ENCODE measurements at regions not wholly inside any gene's neighbourhood (a gene's known extent, or its start where the extent isn't known, plus 50 kb on each side); places are given as distances from the start of the nearest gene placed in this dataset.

- in situ Hi-C loops (cut with HindIII; ENCODE audit: low pct_unique_long_range_greater_than_20kb, low sequenced_read_pairs) = no loop called here
- TF ChIP-seq JUND (IDR thresholded peaks at IDR 0.05; ENCODE audit: low read depth) = peak; percentile 58; the same call in 1 of the 2 replicates
- peak in 1 of 2 experiments; percentile 82 for DNase-seq (ENCODE audit: low read depth in 1 of 2, low spot score in 1 of 2)
Measured at GRCh38 chr3:17941152-17941551, 198.7 kb upstream of the TBC1D5 start.

- DNase-seq (ENCODE audit: low read depth in 1 of 2, low spot score in 1 of 2) = no peak
- no peak for TF ChIP-seq JUND (IDR thresholded peaks at IDR 0.05; ENCODE audit: low read depth)
- in situ Hi-C loops (cut with HindIII; ENCODE audit: low pct_unique_long_range_greater_than_20kb, low sequenced_read_pairs) = no loop called here
Measured at GRCh38 chr3:17939157-17939556, 196.7 kb upstream of the TBC1D5 start.

GRCh38 chr3:17938313-17938712 is 195.9 kb upstream of the TBC1D5 start:
- no peak for DNase-seq (ENCODE audit: low read depth in 1 of 2, low spot score in 1 of 2)
- in situ Hi-C loops (cut with HindIII; ENCODE audit: low pct_unique_long_range_greater_than_20kb, low sequenced_read_pairs) = no loop called here
- TF ChIP-seq JUND (IDR thresholded peaks at IDR 0.05; ENCODE audit: low read depth) = no peak

GRCh38 chr3:17936736-17937480 is 194.5 kb upstream of the TBC1D5 start:
- TF ChIP-seq JUND (IDR thresholded peaks at IDR 0.05; ENCODE audit: low read depth) = no peak
- DNase-seq (ENCODE audit: low read depth in 1 of 2, low spot score in 1 of 2) = no peak
- in situ Hi-C loops (cut with HindIII; ENCODE audit: low pct_unique_long_range_greater_than_20kb, low sequenced_read_pairs) = no loop called here

- in situ Hi-C loops (cut with HindIII; ENCODE audit: low pct_unique_long_range_greater_than_20kb, low sequenced_read_pairs) = no loop called here
Measured at GRCh38 chr3:17935222-17935621, 192.8 kb upstream of the TBC1D5 start.

GRCh38 chr3:17932136-17932771 is 189.8 kb upstream of the TBC1D5 start:
- DNase-seq (ENCODE audit: low read depth in 1 of 2, low spot score in 1 of 2) = no peak
- in situ Hi-C loops (cut with HindIII; ENCODE audit: low pct_unique_long_range_greater_than_20kb, low sequenced_read_pairs) = no loop called here
- TF ChIP-seq JUND (IDR thresholded peaks at IDR 0.05; ENCODE audit: low read depth) = no peak

More at GRCh38 chr3:17935222-17935621, 192.8 kb upstream of the TBC1D5 start:
- no peak for DNase-seq (ENCODE audit: low read depth in 1 of 2, low spot score in 1 of 2)
- no peak for TF ChIP-seq JUND (IDR thresholded peaks at IDR 0.05; ENCODE audit: low read depth)

GRCh38 chr3:17931131-17931530 is 188.7 kb upstream of the TBC1D5 start:
- DNase-seq (ENCODE audit: low read depth in 1 of 2, low spot score in 1 of 2) = no peak
- in situ Hi-C loops (cut with HindIII; ENCODE audit: low pct_unique_long_range_greater_than_20kb, low sequenced_read_pairs) = no loop called here
- no peak for TF ChIP-seq JUND (IDR thresholded peaks at IDR 0.05; ENCODE audit: low read depth)

GRCh38 chr3:17928502-17929145 is 186.2 kb upstream of the TBC1D5 start:
- in situ Hi-C loops (cut with HindIII; ENCODE audit: low pct_unique_long_range_greater_than_20kb, low sequenced_read_pairs) = no loop called here
- DNase-seq (ENCODE audit: low read depth in 1 of 2, low spot score in 1 of 2) = no peak
- TF ChIP-seq JUND (IDR thresholded peaks at IDR 0.05; ENCODE audit: low read depth) = no peak

- TF ChIP-seq JUND (IDR thresholded peaks at IDR 0.05; ENCODE audit: low read depth) = no peak
- no peak for DNase-seq (ENCODE audit: low read depth in 1 of 2, low spot score in 1 of 2)
- in situ Hi-C loops (cut with HindIII; ENCODE audit: low pct_unique_long_range_greater_than_20kb, low sequenced_read_pairs) = no loop called here
Measured at GRCh38 chr3:17927036-17927435, 184.6 kb upstream of the TBC1D5 start.

- no peak for TF ChIP-seq JUND (IDR thresholded peaks at IDR 0.05; ENCODE audit: low read depth)
- in situ Hi-C loops (cut with HindIII; ENCODE audit: low pct_unique_long_range_greater_than_20kb, low sequenced_read_pairs) = no loop called here
- no peak for DNase-seq (ENCODE audit: low read depth in 1 of 2, low spot score in 1 of 2)
Measured at GRCh38 chr3:17915341-17915740, 172.9 kb upstream of the TBC1D5 start.

- in situ Hi-C loops (cut with HindIII; ENCODE audit: low pct_unique_long_range_greater_than_20kb, low sequenced_read_pairs) = no loop called here
- no peak for DNase-seq (ENCODE audit: low read depth in 1 of 2, low spot score in 1 of 2)
- no peak for TF ChIP-seq JUND (IDR thresholded peaks at IDR 0.05; ENCODE audit: low read depth)
Measured at GRCh38 chr3:17913359-17913758, 170.9 kb upstream of the TBC1D5 start.

- no peak for TF ChIP-seq JUND (IDR thresholded peaks at IDR 0.05; ENCODE audit: low read depth)
- in situ Hi-C loops (cut with HindIII; ENCODE audit: low pct_unique_long_range_greater_than_20kb, low sequenced_read_pairs) = no loop called here
- DNase-seq (ENCODE audit: low read depth in 1 of 2, low spot score in 1 of 2) = no peak
Measured at GRCh38 chr3:17911986-17912760, 169.7 kb upstream of the TBC1D5 start.

All from T47D (cell line).